ENCODE measurements at regions not wholly inside any gene's neighbourhood (a gene's known extent, or its start where the extent isn't known, plus 50 kb on each side); places are given as distances from the start of the nearest gene placed in this dataset.

- DNase-seq: no peak
Observed at GRCh38 chr10:2949221-2949947, 118.0 kb upstream of the PFKP start.

- DNase-seq: no peak
Observed at GRCh38 chr10:2948127-2948854, 119.1 kb upstream of the PFKP start.

- DNase-seq: no peak
Observed at GRCh38 chr10:2944788-2945187, 122.6 kb upstream of the PFKP start.

GRCh38 chr10:2943932-2944614, 123.3 kb upstream of the PFKP start:
- no peak for DNase-seq

- DNase-seq: no peak
Observed at GRCh38 chr10:2942938-2943337, 124.4 kb upstream of the PFKP start.

GRCh38 chr10:2938869-2939268, 128.5 kb upstream of the PFKP start:
- DNase-seq: no peak

GRCh38 chr10:2936816-2937215, 130.5 kb upstream of the PFKP start:
- no peak for DNase-seq

- DNase-seq: no peak
Observed at GRCh38 chr10:2935647-2936386, 131.5 kb upstream of the PFKP start.

- no peak for DNase-seq
Observed at GRCh38 chr10:2933924-2934323, 133.4 kb upstream of the PFKP start.

GRCh38 chr10:2933519-2933918, 133.8 kb upstream of the PFKP start:
- no peak for DNase-seq

- no peak for DNase-seq
Observed at GRCh38 chr10:2933071-2933470, 134.3 kb upstream of the PFKP start.

- no peak for DNase-seq
Observed at GRCh38 chr10:2929480-2930258, 137.7 kb upstream of the PFKP start.

- peak; percentile 39 to 69 for DNase-seq
Observed at GRCh38 chr10:2927958-2928840, 139.1 kb upstream of the PFKP start.

- DNase-seq: no peak
Observed at GRCh38 chr10:2926918-2927660, 140.3 kb upstream of the PFKP start.

GRCh38 chr10:2925631-2926030, 141.7 kb upstream of the PFKP start:
- no peak for DNase-seq

GRCh38 chr10:2924431-2924830, 142.9 kb upstream of the PFKP start:
- DNase-seq: no peak

GRCh38 chr10:2921956-2922680, 145.2 kb upstream of the PFKP start:
- DNase-seq: no peak

- DNase-seq: no peak
Observed at GRCh38 chr10:2920637-2921036, 146.7 kb upstream of the PFKP start.

GRCh38 chr10:2920168-2920567, 147.2 kb upstream of the PFKP start:
- DNase-seq: no peak

- DNase-seq: no peak
Observed at GRCh38 chr10:2919016-2919415, 148.3 kb upstream of the PFKP start.

Measured in stimulated activated CD4-positive, alpha-beta T cell treated with anti-CD3 and anti-CD28 coated beads, Interleukin-4, amount 100 ng/mL, for 4 hours (primary cell).